Lower leg skin (tissue), 3 donors: ENCODE measurements at regions not wholly inside any gene's neighbourhood (a gene's known extent, or its start where the extent isn't known, plus 50 kb on each side); places are given as distances from the start of the nearest gene placed in this dataset.

Experiments used
- CTCF ChIP-seq, 3 donors: fragments of 450-650 bp; IDR thresholded peaks; one replicate each; pipeline ENCODE4 v1.5.1; 2016; ENCODE audit warnings: antibody characterized with exemption in 3 of 3, mild to moderate bottlenecking in 3 of 3, moderate library complexity in 2 of 3
- POLR2A ChIP-seq, 2 donors: fragments of 450-650 bp; IDR thresholded peaks; one replicate each; pipeline ENCODE4 v1.6.1; 2016 to 2017; ENCODE audit warnings: antibody characterized with exemption in 2 of 2, mild to moderate bottlenecking in 1 of 2, moderate library complexity in 1 of 2

DNA sequence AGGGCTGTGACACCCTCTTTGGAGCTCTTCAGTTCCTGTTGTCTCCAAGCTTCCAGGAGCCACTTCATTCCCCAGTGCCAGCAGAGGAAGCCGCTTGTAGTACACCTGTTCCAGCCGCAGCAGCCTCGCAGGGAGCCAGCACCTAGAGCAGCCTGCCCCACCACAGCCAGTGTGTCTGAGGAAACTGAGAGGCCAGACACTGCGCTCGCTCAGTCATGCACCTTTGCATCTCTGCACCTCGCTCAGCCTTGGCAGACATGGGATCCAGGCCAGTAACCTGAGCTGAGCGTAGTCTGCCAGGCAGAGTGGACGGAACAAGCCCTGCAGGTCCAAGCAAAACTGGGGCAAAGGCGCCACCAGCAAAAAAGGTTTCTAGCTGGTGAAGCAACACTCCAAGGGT, 1072.1 kb downstream of the JRKL start:
- TF ChIP-seq CTCF (IDR thresholded peaks at IDR 0.05): no peak
- no peak for TF ChIP-seq POLR2A (IDR thresholded peaks at IDR 0.05)
